ENCODE measurements at regions not wholly inside any gene's neighbourhood (a gene's known extent, or its start where the extent isn't known, plus 50 kb on each side); places are given as distances from the start of the nearest gene placed in this dataset.
"Not testable (repeated sequence)": the region's sequence is repeated elsewhere in the genome, so short reads cannot be mapped to it uniquely, and the experiment has no call there.

DNA sequence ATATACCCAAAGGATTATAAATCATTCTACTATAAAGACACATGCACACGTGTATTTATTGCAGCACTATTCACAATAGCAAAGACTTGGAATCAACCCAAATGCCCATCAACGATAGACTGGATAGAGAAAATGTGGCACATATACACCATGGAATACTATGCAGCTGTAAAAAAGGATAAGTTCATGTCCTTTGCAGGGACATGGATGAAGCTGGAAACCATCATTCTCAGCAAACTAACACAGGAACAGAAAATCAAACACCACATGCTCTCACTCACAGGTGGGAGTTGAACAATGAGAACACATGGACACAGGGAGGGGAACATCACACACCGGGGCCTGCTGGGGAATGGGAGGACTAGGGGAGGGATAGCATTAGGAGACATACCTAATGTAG is 473.9 kb downstream of the SIPA1L2 start:
- not testable (repeated sequence) for TF ChIP-seq SMC3 (conservative IDR thresholded peaks at IDR 0.05; ENCODE audit: insufficient read depth, low read depth, low read length); NFE2L1 (tag; IDR thresholded peaks at IDR 0.05; ENCODE audit: borderline replicate concordance, low read depth)

Measured in K562 (cell line).